Testis (tissue), 2 donors: ENCODE measurements at regions not wholly inside any gene's neighbourhood (a gene's known extent, or its start where the extent isn't known, plus 50 kb on each side); places are given as distances from the start of the nearest gene placed in this dataset.

Source experiments
- DNase-seq: peaks from one replicate; pipeline ENCODE4 v3.0.0-alpha.2; 2019
- H3K27ac ChIP-seq, 2 donors: fragments of 200-600 bp; sonication (generic); one replicate each; pipeline ENCODE4 v1.5.1; 2019
- H3K27me3 ChIP-seq: fragments of 200-600 bp; sonication (generic); one replicate; pipeline ENCODE4 v1.5.1; 2019
- H3K36me3 ChIP-seq: fragments of 200-600 bp; sonication (generic); one replicate; pipeline ENCODE4 v1.5.1; 2017; ENCODE audit warnings: low read depth; ENCODE audit errors: missing control alignments
- H3K4me1 ChIP-seq: fragments of 200-600 bp; sonication (generic); one replicate; pipeline ENCODE4 v1.5.1; 2019
- H3K4me3 ChIP-seq, 2 donors: fragments of 200-600 bp; sonication (generic); one replicate each; pipeline ENCODE4 v1.5.1; 2017 to 2019
- H3K9me3 ChIP-seq: fragments of 200-600 bp; sonication (generic); one replicate; pipeline ENCODE4 v1.5.1; 2017
- POLR2A ChIP-seq: fragments of 450-650 bp; IDR thresholded peaks from one replicate; pipeline ENCODE4 v1.6.1; 2017; ENCODE audit warnings: antibody characterized with exemption, mild to moderate bottlenecking, moderate library complexity
- WGBS, 2 donors: methylation state at CpG; one replicate each; pipeline ENCODE4 v1.1.5; 2018; 5-methylcytosine and 5-hydroxymethylcytosine counted together
- intact Hi-C: fragments of 100-400 bp; cut with DNase I; formaldehyde crosslinking; loops from one replicate; pipeline ENCODE4 v1.15.1; 2023; ENCODE audit warnings: low total_unique reads
- TF ChIP-seq, protein P1 (sequence below), 3 experiments: fragments of 450-650 bp in 2 of 3; fragments of 200-600 bp in 1 of 3; sonication (generic) in 1 of 3; IDR thresholded peaks; one replicate each; pipeline ENCODE4 v1.5.1; 2016 to 2019; ENCODE audit warnings: antibody characterized with exemption in 3 of 3, mild to moderate bottlenecking in 2 of 3, moderate library complexity in 1 of 3

GRCh38 chr12:91846466-91847055 lies 299.1 kb downstream of the BTG1 start:
- Histone ChIP-seq H3K36me3 (no peaks in the 10 kb centered on the region), H3K4me3 (no peak overlapping the region), H3K4me1 (no peaks in the 10 kb centered on the region), H3K9me3 (no peaks in the 10 kb centered on the region), H3K27me3 (no peaks in the 10 kb centered on the region), H3K27ac (no peak overlapping the region)
- 76 to 79% methylated on average over 1 of the region's 1 CpG for WGBS, 2 donors
- TF ChIP-seq, protein P1, sequence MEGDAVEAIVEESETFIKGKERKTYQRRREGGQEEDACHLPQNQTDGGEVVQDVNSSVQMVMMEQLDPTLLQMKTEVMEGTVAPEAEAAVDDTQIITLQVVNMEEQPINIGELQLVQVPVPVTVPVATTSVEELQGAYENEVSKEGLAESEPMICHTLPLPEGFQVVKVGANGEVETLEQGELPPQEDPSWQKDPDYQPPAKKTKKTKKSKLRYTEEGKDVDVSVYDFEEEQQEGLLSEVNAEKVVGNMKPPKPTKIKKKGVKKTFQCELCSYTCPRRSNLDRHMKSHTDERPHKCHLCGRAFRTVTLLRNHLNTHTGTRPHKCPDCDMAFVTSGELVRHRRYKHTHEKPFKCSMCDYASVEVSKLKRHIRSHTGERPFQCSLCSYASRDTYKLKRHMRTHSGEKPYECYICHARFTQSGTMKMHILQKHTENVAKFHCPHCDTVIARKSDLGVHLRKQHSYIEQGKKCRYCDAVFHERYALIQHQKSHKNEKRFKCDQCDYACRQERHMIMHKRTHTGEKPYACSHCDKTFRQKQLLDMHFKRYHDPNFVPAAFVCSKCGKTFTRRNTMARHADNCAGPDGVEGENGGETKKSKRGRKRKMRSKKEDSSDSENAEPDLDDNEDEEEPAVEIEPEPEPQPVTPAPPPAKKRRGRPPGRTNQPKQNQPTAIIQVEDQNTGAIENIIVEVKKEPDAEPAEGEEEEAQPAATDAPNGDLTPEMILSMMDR (IDR thresholded peaks at IDR 0.05): no peak
- TF ChIP-seq POLR2A: no peak
- DNase-seq: no peak
- intact Hi-C loops: no loop called here

GRCh38 chr12:91845365-91845764 lies 300.3 kb downstream of the BTG1 start:
- TF ChIP-seq, protein P1 (IDR thresholded peaks at IDR 0.05): no peak
- TF ChIP-seq POLR2A: no peak
- H3K27me3 ChIP-seq: no peaks in the 10 kb centered on the region
- no peak overlapping the region for H3K27ac ChIP-seq
- 82% methylated on average over 1 of the region's 1 CpG for WGBS, 2 donors
- DNase-seq: no peak
- no peaks in the 10 kb centered on the region for H3K36me3 ChIP-seq
- no peak overlapping the region for H3K4me3 ChIP-seq
- intact Hi-C loops: no loop called here
- H3K4me1 ChIP-seq: no peaks in the 10 kb centered on the region
- H3K9me3 ChIP-seq: no peaks in the 10 kb centered on the region

- H3K4me1 ChIP-seq: no peaks in the 10 kb centered on the region
- DNase-seq: no peak
- H3K27ac ChIP-seq: no peak overlapping the region
- no peaks in the 10 kb centered on the region for H3K36me3 ChIP-seq
- no peaks in the 10 kb centered on the region for H3K9me3 ChIP-seq
- intact Hi-C loops: no loop called here
- TF ChIP-seq, protein P1 (IDR thresholded peaks at IDR 0.05): no peak
- no peak for TF ChIP-seq POLR2A
- H3K4me3 ChIP-seq: no peak overlapping the region
- no peaks in the 10 kb centered on the region for H3K27me3 ChIP-seq
Measured at GRCh38 chr12:91841822-91842221, 303.8 kb downstream of the BTG1 start.

- H3K27ac ChIP-seq: no peak overlapping the region
- TF ChIP-seq POLR2A: no peak
- TF ChIP-seq, protein P1 (IDR thresholded peaks at IDR 0.05): no peak
- intact Hi-C loops: no loop called here
- H3K9me3 ChIP-seq: no peaks in the 10 kb centered on the region
- H3K4me3 ChIP-seq: no peak overlapping the region
- no peak for DNase-seq
- 90 to 95% methylated on average over 1 of the region's 1 CpG for WGBS, 2 donors
- no peaks in the 10 kb centered on the region for H3K4me1 ChIP-seq
- H3K36me3 ChIP-seq: no peaks in the 10 kb centered on the region
- H3K27me3 ChIP-seq: no peaks in the 10 kb centered on the region
Measured at GRCh38 chr12:91836696-91837095, 308.9 kb downstream of the BTG1 start.

GRCh38 chr12:91836264-91836663 lies 309.4 kb downstream of the BTG1 start:
- Histone ChIP-seq H3K27ac (no peak overlapping the region), H3K36me3 (no peaks in the 10 kb centered on the region), H3K9me3 (no peaks in the 10 kb centered on the region), H3K4me3 (no peak overlapping the region), H3K4me1 (no peaks in the 10 kb centered on the region), H3K27me3 (no peaks in the 10 kb centered on the region)
- WGBS, 2 donors: 88 to 91% methylated on average over 1 of the region's 1 CpG
- DNase-seq: no peak
- intact Hi-C loops: no loop called here
- TF ChIP-seq, protein P1 (IDR thresholded peaks at IDR 0.05): no peak
- TF ChIP-seq POLR2A: no peak
